ENCODE measurements at regions not wholly inside any gene's neighbourhood (a gene's known extent, or its start where the extent isn't known, plus 50 kb on each side); places are given as distances from the start of the nearest gene placed in this dataset.

- no peak for TF ChIP-seq CTCF (conservative IDR thresholded peaks at IDR 0.05)
- TF ChIP-seq ZFX (IDR thresholded peaks at IDR 0.05), result no peak
Measured at GRCh38 chr18:34114996-34115395, 109.7 kb downstream of the NOL4 start.
